NCI-H2029 treated with DMSO at 0.1 percent for 48 hours (cell line): ENCODE measurements at regions not wholly inside any gene's neighbourhood (a gene's known extent, or its start where the extent isn't known, plus 50 kb on each side); places are given as distances from the start of the nearest gene placed in this dataset.

Experiments
- DNase-seq: peaks from one replicate; lab custom pipeline; 2025; lab: John Stamatoyannopoulos, UW

DNA sequence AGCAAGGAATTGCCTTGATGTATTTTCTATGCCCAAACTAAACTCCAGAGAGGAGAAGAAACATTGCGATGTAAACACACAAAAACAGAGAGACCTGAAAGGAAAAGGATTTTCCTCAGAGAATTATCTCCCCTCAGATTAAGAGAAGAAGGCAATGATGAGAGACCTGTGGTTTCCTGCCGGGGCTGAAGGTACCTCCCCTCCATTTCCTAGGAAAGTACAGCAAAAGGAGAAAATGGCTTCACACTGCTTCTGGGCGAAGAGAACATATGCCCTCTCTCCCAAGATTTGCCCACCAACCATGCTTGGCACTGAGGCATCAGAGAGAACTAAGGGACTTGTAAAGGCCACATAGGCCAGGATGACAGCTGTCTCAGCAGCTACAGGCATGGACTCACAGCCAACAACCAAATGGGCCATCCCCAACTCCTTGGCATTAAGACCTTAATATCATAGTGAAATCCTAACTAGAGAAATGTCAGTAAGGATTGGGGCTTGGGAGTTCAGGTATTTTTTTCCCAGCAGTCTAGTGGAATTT, 523.0 kb downstream of the PTPRC start:
- no peak for DNase-seq

DNA sequence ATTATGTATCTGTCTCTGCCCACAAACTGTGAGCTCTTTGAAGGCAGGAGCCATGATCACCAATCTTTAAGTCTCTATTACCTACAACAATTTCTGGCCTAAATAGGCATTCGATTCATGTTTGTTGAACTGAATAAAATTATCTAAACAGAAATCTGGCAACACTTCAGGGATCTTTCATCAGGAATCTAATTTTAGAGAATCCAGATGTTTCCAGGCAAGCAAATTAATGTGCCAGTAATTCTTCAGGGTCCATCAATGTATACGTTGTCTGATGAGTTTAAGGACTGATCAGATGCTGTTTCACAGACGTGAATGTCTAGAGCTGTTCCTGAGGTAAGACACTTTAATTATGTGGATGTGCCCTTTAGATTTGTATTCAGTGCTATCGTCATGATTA, 524.4 kb downstream of the PTPRC start:
- no peak for DNase-seq

DNA sequence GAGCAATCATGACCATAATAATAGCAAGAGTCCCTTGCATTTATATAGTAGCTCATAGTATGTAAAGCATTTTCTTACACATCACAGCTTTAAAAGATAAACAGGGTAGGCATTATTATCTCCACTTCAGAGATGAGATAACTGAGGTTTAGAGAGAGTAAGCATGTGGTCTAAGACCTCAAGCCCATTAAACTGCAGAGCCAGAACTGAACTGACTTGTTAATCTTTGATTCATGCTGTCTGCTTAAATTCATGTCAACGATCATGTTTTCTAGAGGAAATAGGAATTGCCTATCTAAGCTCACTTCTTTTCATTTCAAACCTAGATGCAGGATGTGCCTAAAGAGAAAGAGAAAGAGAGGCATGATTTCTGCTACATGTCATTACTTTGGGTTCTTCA, 524.8 kb downstream of the PTPRC start:
- no peak for DNase-seq

DNA sequence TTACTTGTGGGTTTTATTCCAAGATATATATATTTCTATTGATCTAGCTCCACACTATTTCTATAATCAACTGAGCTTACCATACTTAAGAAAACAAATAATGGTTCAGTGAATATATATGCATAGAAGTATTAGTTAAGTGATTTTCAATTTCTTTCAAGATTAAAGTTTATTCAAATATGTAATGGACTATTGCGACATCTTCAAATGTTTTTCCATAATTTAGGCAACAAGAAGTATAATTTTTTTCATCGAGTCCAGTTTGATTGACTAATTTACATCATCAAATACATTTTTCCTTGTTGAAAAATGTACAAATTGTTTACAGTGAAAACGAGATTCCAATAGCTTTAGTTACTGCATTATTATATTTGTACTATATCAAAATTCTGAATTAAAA, 528.6 kb downstream of the PTPRC start:
- DNase-seq = no peak

GRCh38 chr1:199168888-199169585, 530.2 kb downstream of the PTPRC start:
- no peak for DNase-seq

DNA sequence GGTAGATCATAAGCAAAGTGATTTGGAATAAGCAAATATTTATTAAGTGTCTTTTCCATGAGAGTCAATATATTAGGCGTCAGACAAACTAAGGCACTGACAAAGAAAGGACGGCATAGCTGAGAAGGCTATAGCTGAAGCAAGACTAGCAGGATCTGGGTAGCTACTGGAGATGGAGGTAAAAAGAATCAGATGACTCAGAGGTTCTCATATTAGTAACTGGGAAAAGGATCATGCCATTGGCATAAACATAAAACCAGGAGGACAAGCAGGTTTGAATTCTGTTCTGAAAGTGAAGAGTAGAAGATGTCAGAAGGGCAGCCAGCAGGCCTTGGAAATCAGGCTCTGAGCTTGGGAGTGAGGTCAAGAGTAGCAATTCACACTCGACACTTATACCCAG, 531.9 kb downstream of the PTPRC start:
- DNase-seq = no peak

DNA sequence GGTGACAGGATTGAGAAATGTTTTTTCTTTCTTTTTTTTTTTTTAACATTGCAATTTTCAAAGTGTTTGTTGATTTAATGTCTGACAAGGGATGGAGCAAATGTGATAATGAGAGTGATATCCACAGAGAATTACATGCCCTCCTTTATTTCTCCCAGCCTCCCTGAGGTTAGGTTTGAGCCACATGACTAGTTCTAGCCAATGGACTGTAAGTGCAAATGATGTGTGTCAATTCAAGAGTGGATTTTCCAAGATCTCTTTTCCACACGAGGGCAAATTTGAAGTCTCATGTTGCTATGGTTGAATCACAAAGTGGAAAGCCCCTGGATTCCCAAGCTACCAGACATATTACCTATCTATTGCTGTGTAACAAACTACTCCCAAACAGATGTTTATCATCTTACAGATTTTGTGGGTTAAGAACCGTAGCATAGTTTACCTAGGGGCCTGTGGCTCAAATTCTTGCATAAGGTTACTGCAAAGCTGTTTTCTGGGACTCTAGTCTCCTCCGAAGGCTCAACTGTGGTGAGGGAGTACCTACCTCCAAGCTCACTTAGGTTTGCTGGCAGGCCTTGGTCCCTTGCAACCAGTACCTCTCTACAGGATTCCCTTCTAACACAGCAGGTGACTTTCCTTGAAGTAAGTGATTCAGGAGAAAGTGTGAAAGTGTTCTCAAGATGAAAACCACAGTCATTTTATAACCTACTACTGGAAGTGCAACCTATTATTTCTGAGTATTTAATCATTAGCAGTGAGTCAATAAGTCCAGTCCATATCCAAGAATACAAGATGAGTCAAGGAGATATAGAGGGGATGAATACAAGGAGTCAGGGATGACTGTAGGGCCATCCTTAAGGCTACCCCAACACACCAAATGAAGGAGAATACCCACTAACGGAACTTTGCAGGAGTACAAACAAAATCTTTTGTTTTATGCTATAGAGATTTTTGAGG, 533.6 kb downstream of the PTPRC start:
- DNase-seq = no peak

DNA sequence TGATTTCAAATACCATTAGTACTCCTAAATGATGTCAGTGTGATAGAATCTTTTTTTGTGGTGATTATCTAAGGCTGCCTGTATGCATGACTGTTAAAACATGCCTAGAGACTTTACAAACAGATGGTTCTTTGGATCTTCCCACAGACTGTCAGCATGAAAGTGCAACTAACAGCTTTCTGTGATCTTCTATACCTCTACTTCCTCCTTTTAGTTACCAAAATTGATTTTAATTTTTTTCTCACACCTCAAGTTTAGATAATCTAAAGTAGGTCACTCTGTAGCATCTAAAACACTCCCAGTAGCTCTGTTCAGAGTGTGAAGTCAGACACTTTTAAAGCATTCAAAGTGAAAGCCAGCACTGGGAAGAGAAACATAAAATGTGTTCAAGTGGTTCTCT, 534.5 kb downstream of the PTPRC start:
- no peak for DNase-seq

DNA sequence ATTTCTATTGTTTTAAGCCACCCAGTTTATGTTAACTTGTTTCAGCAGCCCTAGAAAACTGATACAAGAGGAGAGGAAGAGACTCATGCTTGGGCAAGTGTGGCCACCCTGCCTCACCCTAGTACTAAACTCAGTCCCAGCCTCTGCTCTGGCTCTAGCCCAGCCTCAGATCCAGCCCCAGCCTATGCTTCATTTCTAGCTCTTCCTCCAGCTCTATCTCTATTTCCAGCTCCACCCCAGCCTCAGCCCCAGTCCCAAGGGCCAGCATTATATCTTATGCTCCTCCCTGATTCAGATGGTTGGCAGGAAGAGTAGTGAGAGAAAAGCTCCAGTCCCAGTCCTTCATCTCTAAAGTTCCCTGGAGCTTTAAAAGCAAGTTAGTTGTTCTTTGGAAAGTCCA, 535.5 kb downstream of the PTPRC start:
- DNase-seq = no peak

DNA sequence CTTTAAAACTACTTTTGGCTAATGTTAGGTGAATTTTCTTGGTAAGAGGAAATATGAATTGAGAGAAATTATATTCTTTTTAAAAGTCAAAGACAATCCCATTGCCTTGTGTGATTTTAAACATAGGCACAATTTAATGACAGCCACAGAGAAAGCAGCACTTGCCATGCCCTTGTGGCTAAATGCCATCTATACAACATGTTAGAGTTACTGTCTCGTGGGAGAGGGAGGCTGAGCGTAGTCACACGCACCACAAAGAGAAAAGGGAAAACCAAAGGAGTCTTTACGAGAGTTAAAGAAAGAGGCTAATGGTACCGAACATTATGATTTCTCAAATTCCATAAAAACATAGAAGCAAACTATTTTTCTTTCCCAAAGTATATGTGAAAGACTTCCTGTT, 537.9 kb downstream of the PTPRC start:
- DNase-seq = no peak

DNA sequence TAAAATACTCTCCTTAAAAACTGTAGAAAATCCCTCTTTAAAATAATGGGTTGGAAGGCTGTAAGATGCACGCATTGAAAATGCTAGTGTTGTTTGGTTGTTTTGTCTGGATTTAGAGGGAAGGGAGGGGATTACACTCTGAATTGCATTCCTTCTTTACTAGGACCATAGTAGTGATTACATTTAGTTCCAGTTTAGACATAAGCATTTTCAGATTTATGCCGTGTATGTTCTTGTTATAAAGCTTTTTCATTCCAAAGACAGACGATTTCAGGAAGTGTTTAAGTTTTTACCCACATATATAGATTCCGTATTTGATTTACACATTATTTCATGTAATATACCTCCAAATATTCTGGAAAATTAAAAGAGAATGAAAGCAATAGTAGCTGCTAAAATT, 538.4 kb downstream of the PTPRC start:
- no peak for DNase-seq

DNA sequence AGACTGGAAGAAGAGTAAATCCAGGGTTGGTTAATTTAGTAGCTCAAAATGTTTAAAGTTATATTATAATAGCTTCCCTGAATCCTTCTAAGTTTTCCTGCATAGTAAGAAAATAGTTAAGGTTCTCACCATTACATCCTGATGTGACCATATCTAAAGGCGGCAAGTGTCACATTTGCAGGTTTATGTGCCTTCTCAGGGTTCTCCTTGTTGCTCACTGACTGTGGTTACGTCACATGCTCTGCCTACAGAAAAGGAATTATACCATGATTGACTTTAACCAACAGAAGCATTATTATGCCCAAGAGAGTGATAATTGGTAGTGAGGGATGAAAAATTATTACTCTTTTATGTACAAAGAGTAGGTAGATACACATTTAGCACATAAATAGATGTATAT, 539.8 kb downstream of the PTPRC start:
- no peak for DNase-seq

GRCh38 chr1:199182186-199182843, 543.5 kb downstream of the PTPRC start:
- no peak for DNase-seq

DNA sequence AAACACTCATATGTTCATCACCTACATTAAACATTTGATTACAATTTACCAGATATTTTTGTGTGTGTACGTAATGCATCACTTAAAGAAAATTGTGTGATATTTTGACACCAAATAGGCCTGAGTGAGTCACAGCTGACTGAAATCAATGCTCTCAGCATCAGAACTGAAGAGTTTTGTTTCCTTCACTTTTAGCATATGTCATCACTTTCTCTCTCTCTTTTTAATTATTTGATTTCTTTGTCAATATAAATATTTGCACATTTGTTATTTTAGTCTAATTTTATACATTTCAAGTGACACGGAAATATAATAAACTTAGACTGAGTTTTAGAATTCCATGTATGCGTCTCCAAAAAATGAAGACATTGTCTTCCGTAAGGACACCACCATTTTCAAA, 545.3 kb downstream of the PTPRC start:
- no peak for DNase-seq

GRCh38 chr1:199194862-199195261, 556.0 kb downstream of the PTPRC start:
- no peak for DNase-seq

- no peak for DNase-seq
Observed at GRCh38 chr1:199197695-199198094, 558.9 kb downstream of the PTPRC start.

- no peak for DNase-seq
Observed at GRCh38 chr1:199202331-199202730, 563.5 kb downstream of the PTPRC start.

DNA sequence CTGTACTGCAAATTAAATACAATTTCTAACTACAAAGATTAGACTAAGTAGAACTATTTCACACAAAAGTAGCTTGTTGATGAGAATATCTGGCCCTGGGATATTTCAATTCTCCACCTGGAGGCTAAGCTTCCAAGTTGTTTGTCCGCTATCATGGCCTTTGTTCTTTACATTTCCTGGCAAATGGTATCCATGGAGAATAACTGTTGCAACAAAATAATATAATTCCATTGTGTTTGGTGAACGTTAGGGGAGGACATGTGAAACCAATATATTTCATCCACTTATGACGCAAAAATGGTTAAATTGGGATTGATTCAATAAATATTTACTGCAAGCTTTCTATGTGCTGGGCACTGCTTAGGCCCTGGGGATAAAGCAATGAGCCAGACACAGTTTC, 565.4 kb downstream of the PTPRC start:
- no peak for DNase-seq

- no peak for DNase-seq
Observed at GRCh38 chr1:199205740-199206441, 567.1 kb downstream of the PTPRC start.

- DNase-seq = no peak
Observed at GRCh38 chr1:199208847-199209246, 570.0 kb downstream of the PTPRC start.

DNA sequence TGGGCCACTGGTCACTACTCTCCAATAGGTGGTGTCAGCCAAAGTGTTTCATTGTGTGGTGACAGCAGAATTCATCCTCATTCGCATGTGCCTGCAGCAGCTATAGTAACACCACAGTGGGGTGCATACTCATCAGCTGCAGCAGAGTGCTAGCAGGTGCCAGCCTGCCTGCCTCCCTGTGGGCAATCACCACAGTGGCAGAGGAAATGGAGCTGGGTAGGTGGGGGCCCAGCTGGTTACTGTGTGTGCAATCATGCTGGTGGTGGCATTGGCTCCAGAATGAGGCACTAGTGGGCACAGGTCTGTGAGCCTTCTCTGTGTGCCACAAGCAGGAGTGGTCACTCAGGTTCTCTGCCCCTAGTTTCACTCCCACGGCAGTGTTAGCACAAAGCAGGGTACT, 579.2 kb downstream of the PTPRC start:
- no peak for DNase-seq

GRCh38 chr1:199218533-199218932, 579.7 kb downstream of the PTPRC start:
- no peak for DNase-seq
